HL-60 (cell line): ENCODE measurements at regions not wholly inside any gene's neighbourhood (a gene's known extent, or its start where the extent isn't known, plus 50 kb on each side); places are given as distances from the start of the nearest gene placed in this dataset.

Experiments used
- CTCF ChIP-seq: IDR thresholded peaks from one replicate; pipeline ENCODE4 v1.5.1; 2011; ENCODE audit warnings: low read length, control low read depth, inconsistent platforms; ENCODE audit not compliant: insufficient read depth
- GABPA ChIP-seq: IDR thresholded peaks from 2 replicates; pipeline ENCODE4 v1.6.1; 2012; ENCODE audit warnings: low read depth
- POLR2AphosphoS5 ChIP-seq: IDR thresholded peaks from 2 replicates; pipeline ENCODE4 v1.6.1; 2012; ENCODE audit warnings: low read depth
- REST ChIP-seq: IDR thresholded peaks from 2 replicates; pipeline ENCODE4 v1.6.1; 2012; ENCODE audit warnings: low read depth; ENCODE audit not compliant: insufficient replicate concordance

- no peak for TF ChIP-seq REST
- TF ChIP-seq CTCF, result no peak
- TF ChIP-seq POLR2AphosphoS5, result no peak
- TF ChIP-seq GABPA, result no peak
Observed at GRCh38 chr5:1732238-1732941, 67.2 kb downstream of the MRPL36 start.
